ENCODE measurements at regions not wholly inside any gene's neighbourhood (a gene's known extent, or its start where the extent isn't known, plus 50 kb on each side); places are given as distances from the start of the nearest gene placed in this dataset.

DNA sequence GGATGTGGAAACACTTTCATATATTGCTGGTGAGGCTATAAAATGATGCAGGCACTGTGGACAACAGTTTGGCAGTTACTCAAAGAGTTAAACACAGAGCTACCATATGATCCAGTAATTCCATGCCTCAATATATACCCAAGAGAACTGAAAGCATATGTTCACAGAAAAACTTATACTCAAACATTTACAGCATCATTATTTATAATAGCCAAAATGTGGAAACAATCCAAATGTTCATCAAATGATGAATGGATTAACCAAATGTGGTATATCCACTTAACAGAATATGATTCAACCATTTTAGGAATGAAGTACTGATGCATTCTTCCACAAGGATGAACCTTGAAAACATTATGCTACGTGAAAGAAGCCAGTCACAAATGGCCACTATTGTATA is 603.8 kb downstream of the IQCM start:
- DNase-seq, result no peak
- Histone ChIP-seq H3K9me3 (no peaks in the 10 kb centered on the region), H3K4me1 (no peaks in the 10 kb centered on the region), H3K4me3 (no peak overlapping the region), H3K27ac (no peak overlapping the region), H3K36me3 (no peaks in the 10 kb centered on the region), H3K27me3 (no peaks in the 10 kb centered on the region)
- TF ChIP-seq, protein P1, sequence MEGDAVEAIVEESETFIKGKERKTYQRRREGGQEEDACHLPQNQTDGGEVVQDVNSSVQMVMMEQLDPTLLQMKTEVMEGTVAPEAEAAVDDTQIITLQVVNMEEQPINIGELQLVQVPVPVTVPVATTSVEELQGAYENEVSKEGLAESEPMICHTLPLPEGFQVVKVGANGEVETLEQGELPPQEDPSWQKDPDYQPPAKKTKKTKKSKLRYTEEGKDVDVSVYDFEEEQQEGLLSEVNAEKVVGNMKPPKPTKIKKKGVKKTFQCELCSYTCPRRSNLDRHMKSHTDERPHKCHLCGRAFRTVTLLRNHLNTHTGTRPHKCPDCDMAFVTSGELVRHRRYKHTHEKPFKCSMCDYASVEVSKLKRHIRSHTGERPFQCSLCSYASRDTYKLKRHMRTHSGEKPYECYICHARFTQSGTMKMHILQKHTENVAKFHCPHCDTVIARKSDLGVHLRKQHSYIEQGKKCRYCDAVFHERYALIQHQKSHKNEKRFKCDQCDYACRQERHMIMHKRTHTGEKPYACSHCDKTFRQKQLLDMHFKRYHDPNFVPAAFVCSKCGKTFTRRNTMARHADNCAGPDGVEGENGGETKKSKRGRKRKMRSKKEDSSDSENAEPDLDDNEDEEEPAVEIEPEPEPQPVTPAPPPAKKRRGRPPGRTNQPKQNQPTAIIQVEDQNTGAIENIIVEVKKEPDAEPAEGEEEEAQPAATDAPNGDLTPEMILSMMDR (IDR thresholded peaks at IDR 0.05), result no peak
- intact Hi-C loops (cut with DNase I; ENCODE audit: low total_unique reads), result no loop called here

DNA sequence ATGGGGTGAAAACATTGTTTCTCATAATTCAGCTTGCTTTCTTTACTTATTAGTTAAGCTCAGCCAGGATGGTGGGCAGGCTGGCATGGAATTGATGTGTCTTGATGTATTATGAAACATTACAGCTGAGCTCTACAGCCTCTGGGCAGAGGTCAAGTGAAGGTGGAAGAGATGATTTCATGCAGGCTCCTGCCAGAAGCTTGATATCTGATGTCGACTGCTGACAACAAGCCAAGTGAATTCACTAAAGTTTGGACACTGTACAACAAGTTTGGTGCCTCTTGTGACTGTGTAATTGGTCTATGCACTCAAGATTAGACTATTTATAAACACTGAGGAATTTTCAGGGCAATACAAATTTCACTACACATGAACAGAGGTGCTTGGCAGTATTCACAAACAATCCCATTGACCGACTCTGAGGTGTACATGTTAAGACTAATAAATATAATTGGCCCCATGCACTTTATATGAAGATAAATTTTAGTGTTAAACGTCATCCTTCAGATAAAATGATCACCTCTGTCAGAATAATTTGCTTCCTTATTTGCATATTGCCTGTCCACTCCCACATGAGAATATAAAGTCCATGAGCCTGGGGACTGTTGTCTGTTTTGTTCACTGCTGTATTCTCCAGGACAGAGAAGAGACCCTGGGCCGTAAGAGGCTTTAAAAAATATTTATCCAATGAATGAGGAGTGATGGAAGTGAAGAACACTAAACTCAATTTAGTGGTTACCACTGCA is 612.2 kb downstream of the IQCM start:
- H3K4me1 ChIP-seq, result peaks cover 0 to 4% (median 0%) of the 10 kb centered on the region in 4 donors
- H3K36me3 ChIP-seq, result no peaks in the 10 kb centered on the region
- DNase-seq, result no peak
- H3K27ac ChIP-seq, result no peak overlapping the region
- no peaks in the 10 kb centered on the region for H3K9me3 ChIP-seq
- TF ChIP-seq, protein P1 (IDR thresholded peaks at IDR 0.05), result no peak
- no peak overlapping the region for H3K4me3 ChIP-seq
- H3K27me3 ChIP-seq, result no peaks in the 10 kb centered on the region
- intact Hi-C loops (cut with DNase I; ENCODE audit: low total_unique reads), result no loop called here

DNA sequence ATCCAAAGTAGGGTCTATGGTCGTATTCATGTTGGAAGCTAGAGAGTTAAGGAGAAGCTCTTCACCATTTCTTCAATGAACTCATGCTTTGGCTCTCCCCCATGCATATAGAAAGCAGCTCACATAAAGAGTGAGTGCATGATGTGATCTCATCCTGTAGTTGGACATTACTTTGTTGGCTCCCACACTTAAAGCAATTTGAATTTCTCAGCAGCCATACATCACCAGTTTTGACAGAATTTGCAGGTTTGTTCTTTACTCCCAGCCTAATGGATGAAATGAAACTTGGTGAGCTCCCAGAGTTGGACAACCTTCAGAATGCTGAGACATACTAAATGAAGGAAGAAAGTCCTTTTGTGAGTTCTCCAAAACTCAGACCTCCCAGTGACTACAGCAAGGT is 613.5 kb downstream of the IQCM start:
- no peaks in the 10 kb centered on the region for H3K36me3 ChIP-seq
- H3K9me3 ChIP-seq, result no peaks in the 10 kb centered on the region
- no peak overlapping the region for H3K4me3 ChIP-seq
- TF ChIP-seq, protein P1 (IDR thresholded peaks at IDR 0.05), result no peak
- no peak overlapping the region for H3K27ac ChIP-seq
- peaks cover 0 to 4% (median 0%) of the 10 kb centered on the region in 4 donors for H3K4me1 ChIP-seq
- no peak for DNase-seq
- no peaks in the 10 kb centered on the region for H3K27me3 ChIP-seq
- intact Hi-C loops (cut with DNase I; ENCODE audit: low total_unique reads), result no loop called here

DNA sequence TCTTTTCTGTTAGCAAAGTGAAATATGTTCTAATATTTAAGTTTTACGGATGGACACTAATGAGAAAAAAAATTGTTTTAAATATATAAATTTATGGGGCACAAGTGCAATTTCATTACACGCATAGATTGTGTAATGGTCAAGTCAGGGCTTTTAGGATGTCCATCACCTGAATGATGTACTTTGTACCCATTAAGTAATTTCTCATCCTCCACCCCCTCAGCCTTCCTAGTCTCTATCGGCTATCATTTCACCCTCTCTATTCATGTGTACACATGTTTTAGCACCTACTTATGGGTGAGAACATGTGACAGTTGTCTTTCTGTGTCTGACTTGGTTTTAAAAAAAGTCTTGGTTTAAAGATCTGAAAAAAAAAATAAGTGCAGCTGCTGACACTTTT is 616.0 kb downstream of the IQCM start:
- Histone ChIP-seq H3K4me3 (no peak overlapping the region), H3K27ac (no peak overlapping the region), H3K4me1 (peaks cover 0 to 4% (median 0%) of the 10 kb centered on the region in 4 donors), H3K27me3 (no peaks in the 10 kb centered on the region), H3K9me3 (no peaks in the 10 kb centered on the region), H3K36me3 (no peaks in the 10 kb centered on the region)
- TF ChIP-seq, protein P1 (IDR thresholded peaks at IDR 0.05), result no peak
- intact Hi-C loops (cut with DNase I; ENCODE audit: low total_unique reads), result no loop called here
- no peak for DNase-seq

DNA sequence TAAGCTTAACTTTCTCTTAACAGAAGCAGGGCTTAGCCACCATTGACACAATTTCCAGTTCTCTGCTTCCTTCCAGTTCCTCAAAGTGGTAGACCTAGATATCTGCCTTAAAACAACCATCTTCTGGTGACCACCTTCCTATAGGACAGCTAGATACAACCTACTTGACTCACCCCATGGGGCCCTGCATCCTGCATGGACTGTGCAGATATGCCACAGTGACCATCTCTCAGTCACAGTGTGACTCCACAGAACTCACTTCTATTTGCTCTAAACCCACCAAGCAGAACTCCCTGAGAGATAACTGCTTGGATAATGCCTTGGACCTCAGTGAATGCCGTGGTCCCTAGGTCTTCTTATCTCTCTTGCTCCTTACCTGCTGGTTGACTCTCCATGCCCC is 621.6 kb downstream of the IQCM start:
- no peak overlapping the region for H3K27ac ChIP-seq
- TF ChIP-seq, protein P1 (IDR thresholded peaks at IDR 0.05), result no peak
- H3K27me3 ChIP-seq, result no peaks in the 10 kb centered on the region
- intact Hi-C loops (cut with DNase I; ENCODE audit: low total_unique reads), result no loop called here
- no peaks in the 10 kb centered on the region for H3K9me3 ChIP-seq
- H3K4me1 ChIP-seq, result no peaks in the 10 kb centered on the region
- H3K4me3 ChIP-seq, result no peak overlapping the region
- no peaks in the 10 kb centered on the region for H3K36me3 ChIP-seq
- DNase-seq, result no peak

Measured in tibial artery (tissue), 4 donors.